Muscle layer of colon (tissue), 2 donors: ENCODE measurements at regions not wholly inside any gene's neighbourhood (a gene's known extent, or its start where the extent isn't known, plus 50 kb on each side); places are given as distances from the start of the nearest gene placed in this dataset.

Experiments used
- H3K27ac ChIP-seq: one replicate; pipeline ENCODE4 v1.7.0; 2013; ENCODE audit warnings: low read depth, mild to moderate bottlenecking, low read length, moderate library complexity
- H3K27me3 ChIP-seq, 2 donors: one replicate each; pipeline ENCODE4 v1.7.0; 2013; ENCODE audit warnings: low read length in 2 of 2, mild to moderate bottlenecking in 2 of 2; ENCODE audit not compliant: insufficient read depth in 2 of 2, control insufficient read depth in 1 of 2
- H3K36me3 ChIP-seq: one replicate; pipeline ENCODE4 v1.7.0; 2013; ENCODE audit warnings: mild to moderate bottlenecking, low read length; ENCODE audit not compliant: insufficient read depth
- H3K4me1 ChIP-seq: one replicate; pipeline ENCODE4 v1.7.0; 2013; ENCODE audit warnings: mild to moderate bottlenecking, low read length; ENCODE audit not compliant: insufficient read depth
- H3K4me3 ChIP-seq, 2 donors: one replicate each; pipeline ENCODE4 v1.7.0; 2013; ENCODE audit warnings: low read length in 2 of 2, low read depth in 1 of 2, mild to moderate bottlenecking in 1 of 2, moderate library complexity in 1 of 2
- H3K9ac ChIP-seq: one replicate; pipeline ENCODE4 v1.7.0; 2013; ENCODE audit warnings: low read length
- H3K9me3 ChIP-seq: one replicate; pipeline ENCODE4 v1.7.0; 2013; ENCODE audit warnings: mild to moderate bottlenecking, low read length
- donor health status: abdominal sarcoma.
- donor health status: Adenocarcinoma of cecum.

- no peak overlapping the region for H3K4me3 ChIP-seq
- no peak overlapping the region for H3K9ac ChIP-seq
- H3K27me3 ChIP-seq, result no peaks in the 10 kb centered on the region
- H3K27ac ChIP-seq, result no peak overlapping the region
- no peaks in the 10 kb centered on the region for H3K9me3 ChIP-seq
- H3K36me3 ChIP-seq, result no peaks in the 10 kb centered on the region
- peaks cover 16% of the 10 kb centered on the region for H3K4me1 ChIP-seq
These were observed 450.9 kb upstream of the TMPO start for GRCh38 chr12:98064501-98064900.

GRCh38 chr12:98067795-98068194 is 447.6 kb upstream of the TMPO start:
- H3K27me3 ChIP-seq, result no peaks in the 10 kb centered on the region

GRCh38 chr12:98073610-98074009 is 441.8 kb upstream of the TMPO start:
- Histone ChIP-seq H3K27ac (no peak overlapping the region), H3K4me1 (no peaks in the 10 kb centered on the region), H3K9me3 (no peaks in the 10 kb centered on the region), H3K4me3 (no peak overlapping the region), H3K9ac (no peak overlapping the region), H3K36me3 (no peaks in the 10 kb centered on the region), H3K27me3 (no peaks in the 10 kb centered on the region)

More at GRCh38 chr12:98067795-98068194, 447.6 kb upstream of the TMPO start:
- Histone ChIP-seq H3K27ac (no peak overlapping the region), H3K9ac (no peak overlapping the region), H3K4me3 (no peak overlapping the region), H3K9me3 (no peaks in the 10 kb centered on the region), H3K36me3 (no peaks in the 10 kb centered on the region), H3K4me1 (no peaks in the 10 kb centered on the region)

DNA sequence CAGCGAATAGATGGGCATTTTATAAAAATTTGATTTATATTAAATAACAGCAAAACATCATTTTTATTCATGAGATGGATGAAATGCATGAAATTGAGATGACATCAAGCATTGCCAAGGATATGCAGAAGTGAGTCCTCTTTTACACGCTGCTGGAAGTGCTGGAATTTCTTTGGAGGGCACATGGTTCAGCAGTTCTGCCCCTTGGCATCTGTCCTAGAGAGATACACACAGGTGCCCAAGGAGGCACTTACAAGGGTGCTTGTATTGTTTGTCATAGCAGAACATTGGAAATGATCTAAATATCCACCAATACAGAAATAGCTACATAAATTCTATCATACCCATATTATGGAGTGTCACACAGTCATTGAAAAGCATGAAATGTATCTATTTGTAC is 441.1 kb upstream of the TMPO start:
- Histone ChIP-seq H3K9ac (no peak overlapping the region), H3K27me3 (no peaks in the 10 kb centered on the region), H3K36me3 (no peaks in the 10 kb centered on the region), H3K4me3 (no peak overlapping the region), H3K4me1 (no peaks in the 10 kb centered on the region), H3K27ac (no peak overlapping the region), H3K9me3 (no peaks in the 10 kb centered on the region)

DNA sequence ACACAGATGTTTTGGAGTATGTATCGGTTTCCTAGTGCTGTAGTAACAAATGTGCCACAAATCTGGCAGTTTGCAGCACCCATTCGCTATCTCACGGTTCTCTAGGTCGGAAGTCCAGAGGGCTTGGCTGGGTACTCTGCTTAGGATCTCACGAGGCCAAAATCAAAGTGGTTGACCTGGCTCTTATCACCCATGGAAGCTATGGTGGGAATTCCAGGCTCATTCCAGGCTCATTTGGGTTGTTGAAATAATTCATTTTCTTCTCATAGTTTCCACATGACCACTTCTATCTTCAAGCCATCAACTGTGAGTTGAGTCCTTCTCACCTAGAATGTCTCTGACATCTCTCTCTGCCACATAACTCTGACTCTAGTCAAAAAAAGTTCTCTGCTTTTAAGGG is 431.0 kb upstream of the TMPO start:
- Histone ChIP-seq H3K36me3 (no peaks in the 10 kb centered on the region), H3K27ac (no peak overlapping the region), H3K4me1 (peaks cover 12% of the 10 kb centered on the region), H3K9ac (no peak overlapping the region), H3K27me3 (no peaks in the 10 kb centered on the region), H3K4me3 (no peak overlapping the region), H3K9me3 (no peaks in the 10 kb centered on the region)

DNA sequence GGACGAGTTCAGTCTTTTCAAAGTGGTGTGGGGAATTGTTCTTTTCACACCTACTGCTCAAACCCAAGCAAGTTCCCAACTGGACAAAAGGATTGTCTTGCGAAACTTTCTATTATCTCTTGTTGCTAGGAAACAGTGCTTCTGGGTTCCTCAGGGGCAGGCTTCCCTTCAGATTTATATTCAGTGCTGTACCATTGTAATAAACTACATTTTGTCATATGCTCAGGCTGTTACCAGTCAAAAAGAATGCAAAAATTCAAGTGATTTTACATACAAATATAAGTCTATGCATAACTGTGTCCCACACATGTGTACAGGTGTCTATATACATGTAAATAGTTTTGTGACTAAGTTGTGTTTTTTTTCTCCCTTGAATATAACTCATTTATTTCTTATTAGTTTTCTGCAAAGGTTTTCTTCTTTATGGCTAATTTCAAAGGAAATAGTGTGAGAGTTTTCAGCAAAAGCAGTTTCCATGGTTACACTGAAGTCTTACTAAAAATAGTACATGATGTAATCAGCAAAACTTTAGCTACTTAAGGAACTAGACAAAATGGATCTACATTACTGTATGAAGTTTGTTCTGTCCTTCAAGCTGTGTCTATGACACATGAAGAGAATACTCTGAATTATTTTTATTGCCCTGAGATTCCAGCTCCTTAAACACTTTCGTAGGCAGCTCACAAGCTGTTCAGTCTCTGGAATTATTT is 430.2 kb upstream of the TMPO start:
- H3K27ac ChIP-seq, result no peak overlapping the region
- no peaks in the 10 kb centered on the region for H3K27me3 ChIP-seq
- peaks cover 12% of the 10 kb centered on the region for H3K4me1 ChIP-seq
- no peak overlapping the region for H3K9ac ChIP-seq
- no peak overlapping the region for H3K4me3 ChIP-seq
- no peaks in the 10 kb centered on the region for H3K9me3 ChIP-seq
- no peaks in the 10 kb centered on the region for H3K36me3 ChIP-seq

GRCh38 chr12:98090731-98091130 is 424.7 kb upstream of the TMPO start:
- Histone ChIP-seq H3K27ac (no peak overlapping the region), H3K4me3 (no peak overlapping the region), H3K9ac (no peak overlapping the region), H3K27me3 (no peaks in the 10 kb centered on the region), H3K36me3 (no peaks in the 10 kb centered on the region), H3K4me1 (no peaks in the 10 kb centered on the region), H3K9me3 (no peaks in the 10 kb centered on the region)

DNA sequence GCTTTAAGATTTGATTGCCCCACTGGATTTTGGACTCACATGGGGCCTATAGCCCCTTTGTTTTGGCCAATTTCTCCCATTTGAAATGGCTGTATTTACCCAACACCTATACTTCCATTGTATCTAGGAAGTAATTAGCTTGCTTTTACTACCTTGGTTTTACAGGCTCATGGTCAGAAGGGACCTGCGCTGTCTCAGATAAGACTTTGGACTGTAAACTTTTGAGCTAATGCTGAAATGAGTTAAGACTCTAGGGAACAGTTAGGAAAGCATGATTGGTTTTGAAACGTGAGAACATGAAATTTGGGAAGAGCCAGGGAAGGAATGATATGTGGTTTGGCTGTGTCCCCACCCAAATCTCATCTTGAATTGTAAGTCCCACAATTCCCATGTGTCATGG is 419.0 kb upstream of the TMPO start:
- Histone ChIP-seq H3K9me3 (no peaks in the 10 kb centered on the region), H3K4me1 (no peaks in the 10 kb centered on the region), H3K36me3 (no peaks in the 10 kb centered on the region), H3K4me3 (no peak overlapping the region), H3K9ac (no peak overlapping the region), H3K27me3 (no peaks in the 10 kb centered on the region), H3K27ac (no peak overlapping the region)

- no peak overlapping the region for H3K27ac ChIP-seq
- no peaks in the 10 kb centered on the region for H3K9me3 ChIP-seq
- H3K4me1 ChIP-seq, result no peaks in the 10 kb centered on the region
- no peak overlapping the region for H3K4me3 ChIP-seq
- H3K36me3 ChIP-seq, result no peaks in the 10 kb centered on the region
- H3K27me3 ChIP-seq, result no peaks in the 10 kb centered on the region
- H3K9ac ChIP-seq, result no peak overlapping the region
These were observed 409.2 kb upstream of the TMPO start for GRCh38 chr12:98106031-98106683.

GRCh38 chr12:98109266-98109665 is 406.1 kb upstream of the TMPO start:
- Histone ChIP-seq H3K27me3 (no peaks in the 10 kb centered on the region), H3K27ac (no peak overlapping the region), H3K4me3 (no peak overlapping the region), H3K9ac (no peak overlapping the region), H3K9me3 (no peaks in the 10 kb centered on the region), H3K36me3 (no peaks in the 10 kb centered on the region), H3K4me1 (no peaks in the 10 kb centered on the region)

- no peaks in the 10 kb centered on the region for H3K36me3 ChIP-seq
- no peak overlapping the region for H3K27ac ChIP-seq
These were observed 404.9 kb upstream of the TMPO start for GRCh38 chr12:98110536-98110935.

GRCh38 chr12:98113548-98113947 is 401.8 kb upstream of the TMPO start:
- H3K9ac ChIP-seq, result no peak overlapping the region
- no peaks in the 10 kb centered on the region for H3K36me3 ChIP-seq
- H3K4me1 ChIP-seq, result no peaks in the 10 kb centered on the region
- no peaks in the 10 kb centered on the region for H3K9me3 ChIP-seq
- H3K27ac ChIP-seq, result no peak overlapping the region
- H3K4me3 ChIP-seq, result no peak overlapping the region
- H3K27me3 ChIP-seq, result no peaks in the 10 kb centered on the region

More at GRCh38 chr12:98110536-98110935, 404.9 kb upstream of the TMPO start:
- Histone ChIP-seq H3K27me3 (no peaks in the 10 kb centered on the region), H3K4me1 (no peaks in the 10 kb centered on the region), H3K4me3 (no peak overlapping the region), H3K9me3 (no peaks in the 10 kb centered on the region), H3K9ac (no peak overlapping the region)
